Tibial artery (tissue), 4 donors: ENCODE measurements at regions not wholly inside any gene's neighbourhood (a gene's known extent, or its start where the extent isn't known, plus 50 kb on each side); places are given as distances from the start of the nearest gene placed in this dataset.
"Not testable (repeated sequence)": the region's sequence is repeated elsewhere in the genome, so short reads cannot be mapped to it uniquely, and the experiment has no call there.

Experiments
- DNase-seq, 2 donors: peaks; one replicate each; pipeline ENCODE4 v3.0.0-alpha.2; 2019
- H3K27ac ChIP-seq, 2 donors: fragments of 200-600 bp; sonication (generic) in 1 of 2; 1 replicate in 1 of 2; 2 replicates in 1 of 2; pipeline ENCODE4 v1.5.1; 2018 to 2019; ENCODE audit warnings: mild to moderate bottlenecking in 1 of 2
- H3K27me3 ChIP-seq, 2 donors: fragments of 200-600 bp; sonication (generic) in 1 of 2; one replicate each; pipeline versions ENCODE4 v1.5.1 to v1.6.0; 2016 to 2019
- H3K36me3 ChIP-seq, 3 donors: fragments of 200-600 bp; sonication (generic) in 2 of 3; one replicate each; pipeline ENCODE4 v1.5.1; 2016 to 2019; ENCODE audit warnings: mild to moderate bottlenecking in 2 of 3
- H3K4me1 ChIP-seq, 4 donors: fragments of 200-600 bp; sonication (generic) in 2 of 4; 1 replicate in 3 of 4; 2 replicates in 1 of 4; pipeline ENCODE4 v1.5.1; 2016 to 2019
- H3K4me3 ChIP-seq, 2 donors: fragments of 200-600 bp; sonication (generic) in 1 of 2; 1 replicate in 1 of 2; 2 replicates in 1 of 2; pipeline ENCODE4 v1.5.1; 2018 to 2019; ENCODE audit warnings: mild to moderate bottlenecking in 2 of 2
- H3K9me3 ChIP-seq, 3 donors: fragments of 200-600 bp; sonication (generic) in 1 of 3; one replicate each; pipeline ENCODE4 v1.5.1; 2016 to 2019
- CTCF ChIP-seq, 2 experiments: fragments of 200-600 bp in 1 of 2; fragments of 450-650 bp in 1 of 2; IDR thresholded peaks; one replicate each; pipeline ENCODE4 v1.5.1; 2017 to 2019; ENCODE audit warnings: antibody characterized with exemption in 2 of 2, mild to moderate bottlenecking in 1 of 2, moderate library complexity in 1 of 2
- intact Hi-C: fragments of 100-400 bp; cut with DNase I; formaldehyde crosslinking; loops from one replicate; pipeline ENCODE4 v1.15.0; 2023; ENCODE audit warnings: low total_unique reads

DNA sequence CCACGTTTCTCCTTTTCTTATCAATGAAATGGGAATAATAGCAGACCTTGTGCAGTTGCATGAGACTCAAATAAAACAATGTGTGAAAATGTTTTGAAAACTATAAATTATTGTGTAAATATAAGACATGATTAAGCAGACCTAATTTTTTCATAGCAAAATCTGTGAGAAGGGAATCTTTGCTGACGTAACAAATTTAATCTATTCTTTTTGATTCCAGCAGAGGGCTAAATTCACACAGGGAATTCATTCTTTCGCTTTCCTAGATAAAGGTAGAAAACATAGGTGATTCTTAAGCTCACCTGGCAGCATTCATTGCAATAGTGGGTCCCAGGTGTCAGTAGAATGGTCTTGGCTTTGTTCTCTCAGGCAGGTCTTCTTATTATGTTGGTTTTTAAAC, 450.0 kb upstream of the GCFC2 start:
- Histone ChIP-seq H3K36me3 (no peaks in the 10 kb centered on the region), H3K9me3 (no peaks in the 10 kb centered on the region), H3K4me1 (no peaks in the 10 kb centered on the region), H3K27ac (no peak overlapping the region), H3K4me3 (no peak overlapping the region), H3K27me3 (no peaks in the 10 kb centered on the region)
- intact Hi-C loops, result no loop called here
- no peak for TF ChIP-seq CTCF (IDR thresholded peaks at IDR 0.05)
- no peak for DNase-seq

DNA sequence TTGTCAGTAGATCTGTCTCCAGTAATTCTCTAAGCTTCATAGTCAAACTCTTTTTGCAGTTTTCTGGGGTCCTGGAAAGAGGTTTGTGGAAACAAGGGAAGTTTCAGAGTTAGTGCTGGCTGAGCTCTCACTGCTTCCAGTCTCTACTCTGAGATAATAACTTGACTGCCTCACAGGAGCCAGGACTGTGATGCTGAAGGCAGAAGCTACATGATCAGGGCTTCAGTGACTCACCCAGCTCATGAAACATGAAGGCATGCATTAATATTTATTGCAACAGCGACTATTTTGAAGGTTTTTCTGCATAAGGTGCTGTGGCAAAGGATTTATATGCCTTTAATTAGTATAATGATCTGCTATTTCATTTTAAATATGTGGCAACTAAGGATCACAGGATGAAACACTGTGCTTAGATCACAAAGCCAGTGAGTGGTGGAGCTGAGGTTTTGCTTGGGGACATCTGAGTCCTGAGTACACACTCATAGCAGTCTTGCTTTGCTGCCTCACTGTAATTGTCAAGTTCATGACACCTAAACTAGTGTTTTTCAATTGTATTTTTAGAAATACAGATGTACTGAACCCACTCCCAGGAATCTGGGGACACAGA, 448.4 kb upstream of the GCFC2 start:
- no peaks in the 10 kb centered on the region for H3K4me1 ChIP-seq
- no peak for DNase-seq
- H3K27me3 ChIP-seq, result no peaks in the 10 kb centered on the region
- no peak for TF ChIP-seq CTCF (IDR thresholded peaks at IDR 0.05)
- no peaks in the 10 kb centered on the region for H3K36me3 ChIP-seq
- no peaks in the 10 kb centered on the region for H3K9me3 ChIP-seq
- intact Hi-C loops, result no loop called here
- H3K27ac ChIP-seq, result no peak overlapping the region
- H3K4me3 ChIP-seq, result no peak overlapping the region

GRCh38 chr2:76157531-76157930, 446.8 kb upstream of the GCFC2 start:
- Histone ChIP-seq H3K9me3 (no peaks in the 10 kb centered on the region), H3K27me3 (no peaks in the 10 kb centered on the region), H3K4me3 (no peak overlapping the region), H3K4me1 (no peaks in the 10 kb centered on the region), H3K27ac (no peak overlapping the region), H3K36me3 (no peaks in the 10 kb centered on the region)
- DNase-seq, result no peak
- no peak for TF ChIP-seq CTCF (IDR thresholded peaks at IDR 0.05)
- intact Hi-C loops, result no loop called here

- no peaks in the 10 kb centered on the region for H3K36me3 ChIP-seq
- no peak overlapping the region for H3K4me3 ChIP-seq
- no peaks in the 10 kb centered on the region for H3K9me3 ChIP-seq
- H3K27ac ChIP-seq, result no peak overlapping the region
- no peak for TF ChIP-seq CTCF (IDR thresholded peaks at IDR 0.05)
- no peaks in the 10 kb centered on the region for H3K27me3 ChIP-seq
- intact Hi-C loops, result no loop called here
- DNase-seq, result no peak
- H3K4me1 ChIP-seq, result no peaks in the 10 kb centered on the region
Measured at GRCh38 chr2:76154981-76155380, 444.3 kb upstream of the GCFC2 start.

DNA sequence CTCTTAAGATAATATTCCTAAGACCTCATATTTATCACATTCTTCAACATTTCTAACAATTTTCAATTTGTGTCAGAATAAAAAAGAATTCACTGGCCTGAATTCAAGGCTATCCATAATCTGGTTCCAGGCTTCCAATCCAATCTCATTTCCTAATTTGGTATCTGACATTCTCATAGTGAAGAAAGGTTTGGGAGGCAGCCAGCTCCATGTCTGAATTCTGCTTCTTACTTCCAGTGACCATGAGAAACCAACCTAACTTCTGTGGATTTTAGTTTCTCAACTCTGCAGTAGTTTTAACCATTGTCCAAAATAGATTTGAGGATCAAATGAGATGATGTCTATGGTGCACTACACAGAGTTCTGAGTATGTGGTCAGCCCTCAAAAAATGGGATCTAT, 439.1 kb upstream of the GCFC2 start:
- H3K4me3 ChIP-seq, result no peak overlapping the region
- intact Hi-C loops, result no loop called here
- no peak for DNase-seq
- no peaks in the 10 kb centered on the region for H3K9me3 ChIP-seq
- H3K36me3 ChIP-seq, result no peaks in the 10 kb centered on the region
- no peak for TF ChIP-seq CTCF (IDR thresholded peaks at IDR 0.05)
- no peak overlapping the region for H3K27ac ChIP-seq
- no peaks in the 10 kb centered on the region for H3K4me1 ChIP-seq
- H3K27me3 ChIP-seq, result no peaks in the 10 kb centered on the region

DNA sequence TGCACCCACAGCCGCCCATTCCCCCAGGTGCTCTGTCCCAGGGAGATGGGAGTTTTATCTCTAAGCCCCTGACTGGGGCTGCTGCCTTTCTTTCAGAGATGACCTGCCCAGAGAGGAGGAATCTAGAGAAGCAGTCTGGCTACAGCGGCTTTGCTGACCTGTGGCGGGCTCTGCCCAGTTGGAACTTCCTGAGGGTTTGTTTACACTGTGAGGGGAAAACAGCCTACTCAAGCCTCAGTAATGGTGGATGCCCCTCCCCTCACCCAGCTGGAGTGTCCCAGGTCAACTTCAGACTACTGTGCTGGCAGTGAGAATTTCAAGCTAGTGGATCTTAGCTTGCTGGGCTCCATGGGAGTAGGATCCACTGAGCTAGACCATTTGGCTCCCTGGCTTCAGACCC, 428.6 kb upstream of the GCFC2 start:
- H3K27ac ChIP-seq, H3K36me3 ChIP-seq, intact Hi-C loops, H3K4me1 ChIP-seq, H3K4me3 ChIP-seq, DNase-seq, H3K9me3 ChIP-seq, H3K27me3 ChIP-seq: not testable (repeated sequence)
